Sigmoid colon (tissue), 4 donors: ENCODE measurements at regions not wholly inside any gene's neighbourhood (a gene's known extent, or its start where the extent isn't known, plus 50 kb on each side); places are given as distances from the start of the nearest gene placed in this dataset.

Source experiments
- CTCF ChIP-seq, 4 experiments: fragments of 450-650 bp in 3 of 4; fragments of 200-600 bp in 1 of 4; IDR thresholded peaks; one replicate each; pipeline ENCODE4 v1.5.1; 2016 to 2019; ENCODE audit warnings: antibody characterized with exemption in 4 of 4, mild to moderate bottlenecking in 3 of 4, moderate library complexity in 2 of 4
- POLR2A ChIP-seq, 2 donors: fragments of 450-650 bp; IDR thresholded peaks; one replicate each; pipeline ENCODE4 v1.6.1; 2016; ENCODE audit warnings: antibody characterized with exemption in 2 of 2, mild to moderate bottlenecking in 2 of 2, moderate library complexity in 2 of 2
- POLR2AphosphoS5 ChIP-seq, 4 donors: sonication (generic); formaldehyde crosslinking; IDR thresholded peaks; one replicate each; pipeline ENCODE4 v1.6.1; 2017; ENCODE audit warnings: antibody characterized with exemption in 4 of 4

- TF ChIP-seq CTCF (IDR thresholded peaks at IDR 0.05), result no peak
- no peak for TF ChIP-seq POLR2A (IDR thresholded peaks at IDR 0.05)
- TF ChIP-seq POLR2AphosphoS5 (IDR thresholded peaks at IDR 0.05), result no peak
These were observed 695.6 kb upstream of the GCFC2 start for GRCh38 chr2:76406134-76406855.
